ENCODE measurements at regions not wholly inside any gene's neighbourhood (a gene's known extent, or its start where the extent isn't known, plus 50 kb on each side); places are given as distances from the start of the nearest gene placed in this dataset.

GRCh38 chr13:63198071-63198470 lies 1782.4 kb upstream of the PCDH20 start:
- H3K4me3 ChIP-seq = no peak overlapping the region
- no peak overlapping the region for H3K27ac ChIP-seq (replicated peaks in 1 of 4)
- WGBS = 89% methylated on average over 2 of the region's 2 CpGs
- DNase-seq (ENCODE audit: extremely low spot score) = no peak
- H3K9me3 ChIP-seq = no peaks in the 10 kb centered on the region
- intact Hi-C loops (cut with DNase I) = no loop called here
- no peaks in the 10 kb centered on the region for H3K27me3 ChIP-seq
- TF ChIP-seq CTCF (IDR thresholded peaks at IDR 0.05) (no peak), POLR2A (IDR thresholded peaks at IDR 0.05; ENCODE audit: low read depth) (no peak), EP300 (IDR thresholded peaks at IDR 0.05) (no peak), POLR2AphosphoS5 (IDR thresholded peaks at IDR 0.05) (no peak)
- H3K4me1 ChIP-seq = no peaks in the 10 kb centered on the region
- no peaks in the 10 kb centered on the region for H3K36me3 ChIP-seq

GRCh38 chr13:63195726-63196125 lies 1780.1 kb upstream of the PCDH20 start:
- H3K36me3 ChIP-seq = no peaks in the 10 kb centered on the region
- no peak for DNase-seq (ENCODE audit: extremely low spot score)
- intact Hi-C loops (cut with DNase I) = no loop called here
- WGBS = 100% methylated on average over 1 of the region's 1 CpG
- no peaks in the 10 kb centered on the region for H3K27me3 ChIP-seq
- H3K4me3 ChIP-seq = no peak overlapping the region
- TF ChIP-seq CTCF (IDR thresholded peaks at IDR 0.05) = no peak
- TF ChIP-seq POLR2AphosphoS5 (IDR thresholded peaks at IDR 0.05) = no peak
- TF ChIP-seq POLR2A (IDR thresholded peaks at IDR 0.05; ENCODE audit: low read depth) = no peak
- no peak for TF ChIP-seq EP300 (IDR thresholded peaks at IDR 0.05)
- no peak overlapping the region for H3K27ac ChIP-seq (replicated peaks in 1 of 4)
- no peaks in the 10 kb centered on the region for H3K9me3 ChIP-seq
- H3K4me1 ChIP-seq = no peaks in the 10 kb centered on the region

- 88% methylated on average over 5 of the region's 5 CpGs for WGBS
- Histone ChIP-seq H3K36me3 (no peaks in the 10 kb centered on the region), H3K27me3 (no peaks in the 10 kb centered on the region), H3K27ac (replicated peaks in 1 of 4) (no peak overlapping the region), H3K9me3 (no peaks in the 10 kb centered on the region), H3K4me3 (no peak overlapping the region), H3K4me1 (no peaks in the 10 kb centered on the region)
- DNase-seq (ENCODE audit: extremely low spot score) = no peak
- TF ChIP-seq CTCF (IDR thresholded peaks at IDR 0.05) (no peak), POLR2A (IDR thresholded peaks at IDR 0.05; ENCODE audit: low read depth) (no peak), EP300 (IDR thresholded peaks at IDR 0.05) (no peak), POLR2AphosphoS5 (IDR thresholded peaks at IDR 0.05) (no peak)
- intact Hi-C loops (cut with DNase I) = no loop called here
These were observed 1775.1 kb upstream of the PCDH20 start for GRCh38 chr13:63190742-63191141.

- Histone ChIP-seq H3K36me3 (no peaks in the 10 kb centered on the region), H3K9me3 (no peaks in the 10 kb centered on the region), H3K27ac (replicated peaks in 1 of 4) (no peak overlapping the region), H3K27me3 (no peaks in the 10 kb centered on the region), H3K4me3 (no peak overlapping the region), H3K4me1 (no peaks in the 10 kb centered on the region)
- no peak for TF ChIP-seq EP300 (IDR thresholded peaks at IDR 0.05)
- TF ChIP-seq POLR2A (IDR thresholded peaks at IDR 0.05; ENCODE audit: low read depth) = no peak
- TF ChIP-seq POLR2AphosphoS5 (IDR thresholded peaks at IDR 0.05) = no peak
- TF ChIP-seq CTCF (IDR thresholded peaks at IDR 0.05) = no peak
- DNase-seq (ENCODE audit: extremely low spot score) = no peak
- 74% methylated on average over 2 of the region's 2 CpGs for WGBS
- intact Hi-C loops (cut with DNase I) = no loop called here
These were observed 1774.6 kb upstream of the PCDH20 start for GRCh38 chr13:63190219-63190618.

- Histone ChIP-seq H3K27me3 (no peaks in the 10 kb centered on the region), H3K27ac (replicated peaks in 1 of 4) (no peak overlapping the region), H3K36me3 (no peaks in the 10 kb centered on the region), H3K9me3 (no peaks in the 10 kb centered on the region), H3K4me3 (no peak overlapping the region), H3K4me1 (no peaks in the 10 kb centered on the region)
- TF ChIP-seq POLR2A (IDR thresholded peaks at IDR 0.05; ENCODE audit: low read depth) (no peak), CTCF (IDR thresholded peaks at IDR 0.05) (no peak), EP300 (IDR thresholded peaks at IDR 0.05) (no peak), POLR2AphosphoS5 (IDR thresholded peaks at IDR 0.05) (no peak)
- WGBS = 92% methylated on average over 9 of the region's 9 CpGs
- no peak for DNase-seq (ENCODE audit: extremely low spot score)
- intact Hi-C loops (cut with DNase I) = no loop called here
These were observed 1774.1 kb upstream of the PCDH20 start for GRCh38 chr13:63189712-63190111.

Measured in esophagus muscularis mucosa (tissue), 4 donors.